Activated CD8-positive, alpha-beta memory T cell treated with anti-CD3 and anti-CD28 coated beads for 48 hours (primary cell): ENCODE measurements at regions not wholly inside any gene's neighbourhood (a gene's known extent, or its start where the extent isn't known, plus 50 kb on each side); places are given as distances from the start of the nearest gene placed in this dataset.

Experiments used
- DNase-seq, 3 experiments: peaks; one replicate each; pipeline ENCODE4 v3.0.0-alpha.2; 2020; ENCODE audit warnings: low read depth in 2 of 3, low spot score in 2 of 3

- DNase-seq = no peak
Measured at GRCh38 chr2:21607572-21607971, 483.8 kb downstream of the TDRD15 start.

- no peak for DNase-seq
Measured at GRCh38 chr2:21610304-21610703, 486.5 kb downstream of the TDRD15 start.

GRCh38 chr2:21617885-21618434, 494.2 kb downstream of the TDRD15 start:
- DNase-seq = no peak

- DNase-seq = no peak
Measured at GRCh38 chr2:21620771-21621170, 497.0 kb downstream of the TDRD15 start.

- DNase-seq = no peak
Measured at GRCh38 chr2:21627938-21628337, 504.2 kb downstream of the TDRD15 start.

- DNase-seq = no peak
Measured at GRCh38 chr2:21633015-21633414, 509.2 kb downstream of the TDRD15 start.

GRCh38 chr2:21633466-21633865, 509.7 kb downstream of the TDRD15 start:
- no peak for DNase-seq

GRCh38 chr2:21633911-21634310, 510.1 kb downstream of the TDRD15 start:
- no peak for DNase-seq

- DNase-seq = no peak
Measured at GRCh38 chr2:21640046-21640445, 516.3 kb downstream of the TDRD15 start.

- no peak for DNase-seq
Measured at GRCh38 chr2:21642647-21643046, 518.9 kb downstream of the TDRD15 start.

GRCh38 chr2:21643180-21643579, 519.4 kb downstream of the TDRD15 start:
- no peak for DNase-seq

- DNase-seq = no peak
Measured at GRCh38 chr2:21644266-21644665, 520.5 kb downstream of the TDRD15 start.

GRCh38 chr2:21646345-21646744, 522.6 kb downstream of the TDRD15 start:
- no peak for DNase-seq

- no peak for DNase-seq
Measured at GRCh38 chr2:21650569-21650968, 526.8 kb downstream of the TDRD15 start.

GRCh38 chr2:21655136-21655535, 531.4 kb downstream of the TDRD15 start:
- no peak for DNase-seq

- DNase-seq = no peak
Measured at GRCh38 chr2:21656330-21657075, 532.7 kb downstream of the TDRD15 start.

GRCh38 chr2:21657445-21657844, 533.7 kb downstream of the TDRD15 start:
- no peak for DNase-seq

GRCh38 chr2:21658269-21658668, 534.5 kb downstream of the TDRD15 start:
- DNase-seq = no peak

GRCh38 chr2:21658907-21659477, 535.2 kb downstream of the TDRD15 start:
- DNase-seq = no peak

- no peak for DNase-seq
Measured at GRCh38 chr2:21664083-21664482, 540.3 kb downstream of the TDRD15 start.

GRCh38 chr2:21667638-21668037, 543.9 kb downstream of the TDRD15 start:
- no peak for DNase-seq

GRCh38 chr2:21668078-21668710, 544.4 kb downstream of the TDRD15 start:
- DNase-seq = no peak
